Stimulated activated CD8-positive, alpha-beta memory T cell treated with anti-CD3 and anti-CD28 coated beads, Interleukin-7, amount 100 ng/mL, for 48 hours (primary cell): ENCODE measurements at regions not wholly inside any gene's neighbourhood (a gene's known extent, or its start where the extent isn't known, plus 50 kb on each side); places are given as distances from the start of the nearest gene placed in this dataset.

Experiments used
- DNase-seq, 2 donors: peaks; one replicate each; pipeline ENCODE4 v3.0.0-alpha.2; 2020; ENCODE audit warnings: low read depth in 1 of 2; ENCODE audit errors: extremely low read depth in 1 of 2

- no peak for DNase-seq
These were observed 512.9 kb downstream of the UTRN start for GRCh38 chr6:144797881-144798589.

- DNase-seq, result no peak
These were observed 519.2 kb downstream of the UTRN start for GRCh38 chr6:144804246-144804790.

- DNase-seq, result no peak
These were observed 519.9 kb downstream of the UTRN start for GRCh38 chr6:144805049-144805448.

- DNase-seq, result no peak
These were observed 521.1 kb downstream of the UTRN start for GRCh38 chr6:144806222-144806621.

- DNase-seq, result no peak
These were observed 524.0 kb downstream of the UTRN start for GRCh38 chr6:144809120-144809519.

- DNase-seq, result no peak
These were observed 524.8 kb downstream of the UTRN start for GRCh38 chr6:144809969-144810368.

- no peak for DNase-seq
These were observed 526.0 kb downstream of the UTRN start for GRCh38 chr6:144811140-144811539.

- DNase-seq, result no peak
These were observed 531.8 kb downstream of the UTRN start for GRCh38 chr6:144816936-144817335.

- no peak for DNase-seq
These were observed 535.1 kb downstream of the UTRN start for GRCh38 chr6:144820270-144820669.

GRCh38 chr6:144823131-144823530 is 538.0 kb downstream of the UTRN start:
- no peak for DNase-seq

GRCh38 chr6:144824018-144824417 is 538.9 kb downstream of the UTRN start:
- no peak for DNase-seq

- no peak for DNase-seq
These were observed 549.4 kb downstream of the UTRN start for GRCh38 chr6:144834426-144835038.

- DNase-seq, result no peak
These were observed 550.3 kb downstream of the UTRN start for GRCh38 chr6:144835322-144835973.

- DNase-seq, result no peak
These were observed 555.5 kb downstream of the UTRN start for GRCh38 chr6:144840619-144841018.

- DNase-seq, result no peak
These were observed 558.6 kb downstream of the UTRN start for GRCh38 chr6:144843701-144844100.

- no peak for DNase-seq
These were observed 559.5 kb downstream of the UTRN start for GRCh38 chr6:144844596-144844995.

GRCh38 chr6:144845186-144845585 is 560.1 kb downstream of the UTRN start:
- DNase-seq, result no peak

- DNase-seq, result no peak
These were observed 562.8 kb downstream of the UTRN start for GRCh38 chr6:144847916-144848315.

- DNase-seq, result no peak
These were observed 564.8 kb downstream of the UTRN start for GRCh38 chr6:144849920-144850319.

- DNase-seq, result no peak
These were observed 568.5 kb downstream of the UTRN start for GRCh38 chr6:144853603-144854002.

GRCh38 chr6:144854654-144855053 is 569.5 kb downstream of the UTRN start:
- no peak for DNase-seq

GRCh38 chr6:144855375-144855774 is 570.2 kb downstream of the UTRN start:
- DNase-seq, result no peak
